K562 (cell line): ENCODE measurements at regions not wholly inside any gene's neighbourhood (a gene's known extent, or its start where the extent isn't known, plus 50 kb on each side); places are given as distances from the start of the nearest gene placed in this dataset.

ENCODE experiments used
- ZFP36 ChIP-seq: fragments of 150-350 bp; IDR thresholded peaks from 2 replicates; pipeline ENCODE4 v1.6.1; 2018; ENCODE audit warnings: low read length, low read depth; ENCODE audit not compliant: partially characterized antibody
- TF ChIP-seq, protein P1 (sequence below): sonication (generic); formaldehyde crosslinking; IDR thresholded peaks from 2 replicates; pipeline ENCODE4 v1.8.0; 2023; ENCODE audit warnings: mild to moderate bottlenecking, missing genetic modification reagents

DNA sequence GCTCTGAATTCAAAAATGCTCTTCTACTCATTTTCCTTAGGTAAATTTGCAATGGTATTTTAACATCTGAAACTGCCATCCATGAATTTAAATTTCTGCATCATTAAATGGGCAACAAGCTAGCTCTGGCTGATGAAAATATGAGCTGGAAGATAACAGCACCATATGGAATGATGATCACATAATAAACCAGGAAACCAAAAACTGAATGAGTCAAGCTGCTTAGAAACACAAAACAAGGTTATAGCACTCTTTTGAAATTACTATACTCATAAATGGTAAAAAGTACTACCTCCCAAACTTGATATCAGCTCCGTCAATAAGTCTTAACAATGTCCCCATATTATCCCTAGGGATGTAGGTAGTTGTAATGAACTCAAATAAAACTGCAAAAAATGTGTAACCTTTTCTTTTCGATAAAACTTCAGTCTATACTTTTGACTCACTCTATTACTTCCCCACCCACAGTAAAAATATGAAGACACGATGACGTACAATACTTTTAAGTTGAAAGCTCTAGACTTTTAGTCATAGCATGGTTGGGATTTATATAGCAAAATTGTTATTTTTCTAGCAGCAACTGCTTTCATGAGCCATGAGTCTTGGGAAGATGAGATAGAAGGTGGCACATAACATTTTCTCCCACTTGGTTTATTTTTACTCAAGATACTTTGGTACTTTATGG lies 396.7 kb downstream of the CDH2 start:
- TF ChIP-seq, protein P1, sequence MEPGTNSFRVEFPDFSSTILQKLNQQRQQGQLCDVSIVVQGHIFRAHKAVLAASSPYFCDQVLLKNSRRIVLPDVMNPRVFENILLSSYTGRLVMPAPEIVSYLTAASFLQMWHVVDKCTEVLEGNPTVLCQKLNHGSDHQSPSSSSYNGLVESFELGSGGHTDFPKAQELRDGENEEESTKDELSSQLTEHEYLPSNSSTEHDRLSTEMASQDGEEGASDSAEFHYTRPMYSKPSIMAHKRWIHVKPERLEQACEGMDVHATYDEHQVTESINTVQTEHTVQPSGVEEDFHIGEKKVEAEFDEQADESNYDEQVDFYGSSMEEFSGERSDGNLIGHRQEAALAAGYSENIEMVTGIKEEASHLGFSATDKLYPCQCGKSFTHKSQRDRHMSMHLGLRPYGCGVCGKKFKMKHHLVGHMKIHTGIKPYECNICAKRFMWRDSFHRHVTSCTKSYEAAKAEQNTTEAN: no peak
- no peak for TF ChIP-seq ZFP36
